Heart left ventricle (tissue), 13 donors: ENCODE measurements at regions not wholly inside any gene's neighbourhood (a gene's known extent, or its start where the extent isn't known, plus 50 kb on each side); places are given as distances from the start of the nearest gene placed in this dataset.

ENCODE experiments used
- POLR2A ChIP-seq, 2 donors: fragments of 450-650 bp; IDR thresholded peaks; one replicate each; pipeline ENCODE4 v1.6.1; 2017; ENCODE audit warnings: antibody characterized with exemption in 2 of 2, mild to moderate bottlenecking in 2 of 2, moderate library complexity in 2 of 2
- TF ChIP-seq, protein P1 (sequence below), 12 donors: fragments of 200-600 bp; sonication (generic) in 4 of 12; IDR thresholded peaks; one replicate each; pipeline versions ENCODE4 v1.5.0 to v1.8.0; 2018 to 2022; ENCODE audit warnings: antibody characterized with exemption in 12 of 12, mild to moderate bottlenecking in 5 of 12
- donor health status: ischemic (EF 13 %, LVEDD 7.1; RV severe dilation, severe dysfunction).
- donor health status: DM: no; HTN: yes; CAD: no.
- donor health status: DM: no; HTN: no; CAD: no.
- donor health status: ischemic (EF 25% LVEDD 6.9; RV normal size, moderate dysfunction).
- donor health status: ischemic (EF 25% LVEDD 5.7; RV mildly dilated, moderate dysfunction).
- donor health status: ischemic (EF 35%, LVEDD 5.7; RV mildly dilated, moderate dysfunction).
- donor health status: nonischemic (EF 11% LVEDD 7.7; RV severe dilation, severe dysfunction).
- donor health status: DM: yes; HTN: yes; CAD: no.
- donor health status: PGD.
- donor health status: ischemic (EF 29% LVEDD 5.4; RV normal size, mild dysfunction).
- donor health status: nonischemic (EF 23%, LVEDD 6.1; RV moderate dilation, normal function).

- TF ChIP-seq, protein P1, sequence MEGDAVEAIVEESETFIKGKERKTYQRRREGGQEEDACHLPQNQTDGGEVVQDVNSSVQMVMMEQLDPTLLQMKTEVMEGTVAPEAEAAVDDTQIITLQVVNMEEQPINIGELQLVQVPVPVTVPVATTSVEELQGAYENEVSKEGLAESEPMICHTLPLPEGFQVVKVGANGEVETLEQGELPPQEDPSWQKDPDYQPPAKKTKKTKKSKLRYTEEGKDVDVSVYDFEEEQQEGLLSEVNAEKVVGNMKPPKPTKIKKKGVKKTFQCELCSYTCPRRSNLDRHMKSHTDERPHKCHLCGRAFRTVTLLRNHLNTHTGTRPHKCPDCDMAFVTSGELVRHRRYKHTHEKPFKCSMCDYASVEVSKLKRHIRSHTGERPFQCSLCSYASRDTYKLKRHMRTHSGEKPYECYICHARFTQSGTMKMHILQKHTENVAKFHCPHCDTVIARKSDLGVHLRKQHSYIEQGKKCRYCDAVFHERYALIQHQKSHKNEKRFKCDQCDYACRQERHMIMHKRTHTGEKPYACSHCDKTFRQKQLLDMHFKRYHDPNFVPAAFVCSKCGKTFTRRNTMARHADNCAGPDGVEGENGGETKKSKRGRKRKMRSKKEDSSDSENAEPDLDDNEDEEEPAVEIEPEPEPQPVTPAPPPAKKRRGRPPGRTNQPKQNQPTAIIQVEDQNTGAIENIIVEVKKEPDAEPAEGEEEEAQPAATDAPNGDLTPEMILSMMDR (IDR thresholded peaks at IDR 0.05): no peak
- TF ChIP-seq POLR2A (IDR thresholded peaks at IDR 0.05): no peak
Observed at GRCh38 chr13:71087006-71087405, 780.0 kb downstream of the DACH1 start.
